HEK293 (cell line): ENCODE measurements at regions not wholly inside any gene's neighbourhood (a gene's known extent, or its start where the extent isn't known, plus 50 kb on each side); places are given as distances from the start of the nearest gene placed in this dataset.
A peak's percentile ranks its signal among the peaks of the same experiment; 100 is the strongest.

Source experiments
- AEBP2 ChIP-seq: fragments of 450-650 bp; formaldehyde crosslinking; IDR thresholded peaks from 2 replicates; pipeline ENCODE4 v1.5.1; 2016; ENCODE audit warnings: missing biosample characterization, missing genetic modification characterization, borderline replicate concordance
- CTCF ChIP-seq: fragments of 450-650 bp; formaldehyde crosslinking; IDR thresholded peaks from 2 replicates; pipeline ENCODE4 v1.5.1; 2016; ENCODE audit warnings: missing biosample characterization, missing genetic modification characterization
- GFI1B ChIP-seq: fragments of 450-650 bp; formaldehyde crosslinking; IDR thresholded peaks from 2 replicates; pipeline ENCODE4 v1.5.1; 2016; ENCODE audit warnings: missing biosample characterization, missing genetic modification characterization
- GLI2 ChIP-seq: fragments of 450-650 bp; formaldehyde crosslinking; IDR thresholded peaks from 2 replicates; pipeline ENCODE4; 2017; ENCODE audit warnings: missing biosample characterization, missing genetic modification characterization, low read depth, borderline replicate concordance
- KLF1 ChIP-seq: fragments of 450-650 bp; formaldehyde crosslinking; IDR thresholded peaks from 2 replicates; pipeline ENCODE4 v1.5.1; 2016; ENCODE audit warnings: missing biosample characterization, missing genetic modification characterization
- MEIS1 ChIP-seq: sonication (generic); formaldehyde crosslinking; IDR thresholded peaks from 2 replicates; pipeline ENCODE4 v1.8.1; 2022; ENCODE audit warnings: missing genetic modification reagents, mild to moderate bottlenecking, borderline replicate concordance
- PBX3 ChIP-seq: sonication (generic); formaldehyde crosslinking; IDR thresholded peaks from 2 replicates; pipeline ENCODE4 v1.8.1; 2022; ENCODE audit warnings: mild to moderate bottlenecking, moderate library complexity, missing genetic modification reagents
- PRDM1 ChIP-seq: fragments of 450-650 bp; formaldehyde crosslinking; IDR thresholded peaks from 2 replicates; pipeline ENCODE4; 2016; ENCODE audit warnings: missing biosample characterization, missing genetic modification characterization
- REPIN1 ChIP-seq: fragments of 450-650 bp; formaldehyde crosslinking; IDR thresholded peaks from 2 replicates; pipeline ENCODE4 v1.5.1; 2017; ENCODE audit warnings: missing biosample characterization, missing genetic modification characterization, low read depth
- TRIM28 ChIP-seq: IDR thresholded peaks from 2 replicates; pipeline ENCODE4 v1.6.1; 2011; ENCODE audit warnings: low read length, control low read depth, borderline replicate concordance
- ZBTB21 ChIP-seq: fragments of 450-650 bp; formaldehyde crosslinking; IDR thresholded peaks from 2 replicates; pipeline ENCODE4 v1.5.1; 2017; ENCODE audit warnings: missing biosample characterization, missing genetic modification characterization
- ZNF10 ChIP-seq: fragments of 450-650 bp; formaldehyde crosslinking; IDR thresholded peaks from 2 replicates; pipeline ENCODE4 v1.5.1; 2017; ENCODE audit warnings: missing biosample characterization, missing genetic modification characterization
- ZNF112 ChIP-seq: fragments of 450-650 bp; formaldehyde crosslinking; IDR thresholded peaks from 2 replicates; pipeline ENCODE4 v1.5.0; 2017; ENCODE audit warnings: missing biosample characterization, missing genetic modification characterization
- ZNF133 ChIP-seq: fragments of 450-650 bp; formaldehyde crosslinking; IDR thresholded peaks from 2 replicates; pipeline ENCODE4 v1.5.1; 2016; ENCODE audit warnings: missing biosample characterization, missing genetic modification characterization
- ZNF155 ChIP-seq: fragments of 450-650 bp; formaldehyde crosslinking; IDR thresholded peaks from 2 replicates; pipeline ENCODE4 v1.5.1; 2016; ENCODE audit warnings: missing biosample characterization, missing genetic modification characterization
- ZNF23 ChIP-seq: fragments of 450-650 bp; formaldehyde crosslinking; IDR thresholded peaks from 2 replicates; pipeline ENCODE4 v1.5.1; 2016; ENCODE audit warnings: missing biosample characterization, missing genetic modification characterization, borderline replicate concordance
- ZNF391 ChIP-seq: fragments of 450-650 bp; formaldehyde crosslinking; IDR thresholded peaks from 2 replicates; pipeline ENCODE4 v1.5.1; 2016; ENCODE audit warnings: low read depth, missing biosample characterization, missing genetic modification characterization, borderline replicate concordance
- ZNF416 ChIP-seq: fragments of 450-650 bp; formaldehyde crosslinking; IDR thresholded peaks from 2 replicates; pipeline ENCODE4 v1.5.1; 2016; ENCODE audit warnings: missing biosample characterization, missing genetic modification characterization
- ZNF501 ChIP-seq: fragments of 450-650 bp; formaldehyde crosslinking; IDR thresholded peaks from 2 replicates; pipeline ENCODE4 v1.5.1; 2016; ENCODE audit warnings: missing biosample characterization, missing genetic modification characterization
- ZNF600 ChIP-seq: fragments of 450-650 bp; formaldehyde crosslinking; IDR thresholded peaks from 2 replicates; pipeline ENCODE4 v1.5.1; 2016; ENCODE audit warnings: missing biosample characterization, missing genetic modification characterization
- ZNF660 ChIP-seq: fragments of 450-650 bp; IDR thresholded peaks from 2 replicates; pipeline ENCODE4 v1.5.1; 2018; ENCODE audit warnings: missing biosample characterization, mild to moderate bottlenecking, missing genetic modification characterization
- ZNF664 ChIP-seq: fragments of 450-650 bp; formaldehyde crosslinking; IDR thresholded peaks from 2 replicates; pipeline ENCODE4 v1.5.1; 2016; ENCODE audit warnings: missing biosample characterization, missing genetic modification characterization
- ZNF704 ChIP-seq: fragments of 450-650 bp; formaldehyde crosslinking; IDR thresholded peaks from 2 replicates; pipeline ENCODE4 v1.5.1; 2016; ENCODE audit warnings: missing biosample characterization, missing genetic modification characterization
- ZNF792 ChIP-seq: fragments of 450-650 bp; formaldehyde crosslinking; IDR thresholded peaks from 2 replicates; pipeline ENCODE4 v1.5.1; 2016; ENCODE audit warnings: missing biosample characterization, missing genetic modification characterization
- ZNF837 ChIP-seq: fragments of 450-650 bp; formaldehyde crosslinking; IDR thresholded peaks from 2 replicates; pipeline ENCODE4 v1.5.1; 2016; ENCODE audit warnings: missing biosample characterization, missing genetic modification characterization
- TF ChIP-seq, protein P1 (sequence below): fragments of 450-650 bp; formaldehyde crosslinking; IDR thresholded peaks from 2 replicates; pipeline ENCODE4 v1.5.1; 2016; ENCODE audit warnings: missing biosample characterization, missing genetic modification characterization
- TF ChIP-seq, protein P2 (sequence below): fragments of 450-650 bp; formaldehyde crosslinking; IDR thresholded peaks from 2 replicates; pipeline ENCODE4 v1.5.1; 2017; ENCODE audit warnings: missing biosample characterization, missing genetic modification characterization
- TF ChIP-seq, protein P3 (sequence below): fragments of 450-650 bp; formaldehyde crosslinking; IDR thresholded peaks from 2 replicates; pipeline ENCODE4; 2016; ENCODE audit warnings: missing biosample characterization, missing genetic modification characterization

- TF ChIP-seq ZNF660 (tag by site-specific recombination) (peak; percentile 74), ZNF133 (tag by site-specific recombination) (no peak), PBX3 (no peak), TRIM28 (no peak), ZNF600 (tag by site-specific recombination) (0 out of 2 replicates have a peak, but pooled peaks have one; percentile 22), ZNF501 (tag by site-specific recombination) (no peak), ZNF664 (tag by site-specific recombination) (peak; percentile 70; the same call in 1 of the 2 replicates), ZNF10 (tag by site-specific recombination) (no peak), ZNF23 (tag by site-specific recombination) (no peak), PRDM1 (no peak), KLF1 (tag by site-specific recombination) (no peak; the same call in 1 of the 2 replicates), GLI2 (tag by site-specific recombination) (no peak), MEIS1 (CRISPR knock-in tag) (no peak), ZNF112 (tag by site-specific recombination) (no peak), REPIN1 (tag by site-specific recombination) (no peak), ZBTB21 (tag by site-specific recombination) (no peak), ZNF416 (tag by site-specific recombination) (no peak), ZNF837 (tag by site-specific recombination) (no peak), AEBP2 (no peak), ZNF792 (tag by site-specific recombination) (no peak), ZNF391 (no peak), ZNF155 (tag by site-specific recombination) (no peak), ZNF704 (no peak), GFI1B (no peak), CTCF (tag by site-specific recombination) (no peak)
- TF ChIP-seq, protein P1, sequence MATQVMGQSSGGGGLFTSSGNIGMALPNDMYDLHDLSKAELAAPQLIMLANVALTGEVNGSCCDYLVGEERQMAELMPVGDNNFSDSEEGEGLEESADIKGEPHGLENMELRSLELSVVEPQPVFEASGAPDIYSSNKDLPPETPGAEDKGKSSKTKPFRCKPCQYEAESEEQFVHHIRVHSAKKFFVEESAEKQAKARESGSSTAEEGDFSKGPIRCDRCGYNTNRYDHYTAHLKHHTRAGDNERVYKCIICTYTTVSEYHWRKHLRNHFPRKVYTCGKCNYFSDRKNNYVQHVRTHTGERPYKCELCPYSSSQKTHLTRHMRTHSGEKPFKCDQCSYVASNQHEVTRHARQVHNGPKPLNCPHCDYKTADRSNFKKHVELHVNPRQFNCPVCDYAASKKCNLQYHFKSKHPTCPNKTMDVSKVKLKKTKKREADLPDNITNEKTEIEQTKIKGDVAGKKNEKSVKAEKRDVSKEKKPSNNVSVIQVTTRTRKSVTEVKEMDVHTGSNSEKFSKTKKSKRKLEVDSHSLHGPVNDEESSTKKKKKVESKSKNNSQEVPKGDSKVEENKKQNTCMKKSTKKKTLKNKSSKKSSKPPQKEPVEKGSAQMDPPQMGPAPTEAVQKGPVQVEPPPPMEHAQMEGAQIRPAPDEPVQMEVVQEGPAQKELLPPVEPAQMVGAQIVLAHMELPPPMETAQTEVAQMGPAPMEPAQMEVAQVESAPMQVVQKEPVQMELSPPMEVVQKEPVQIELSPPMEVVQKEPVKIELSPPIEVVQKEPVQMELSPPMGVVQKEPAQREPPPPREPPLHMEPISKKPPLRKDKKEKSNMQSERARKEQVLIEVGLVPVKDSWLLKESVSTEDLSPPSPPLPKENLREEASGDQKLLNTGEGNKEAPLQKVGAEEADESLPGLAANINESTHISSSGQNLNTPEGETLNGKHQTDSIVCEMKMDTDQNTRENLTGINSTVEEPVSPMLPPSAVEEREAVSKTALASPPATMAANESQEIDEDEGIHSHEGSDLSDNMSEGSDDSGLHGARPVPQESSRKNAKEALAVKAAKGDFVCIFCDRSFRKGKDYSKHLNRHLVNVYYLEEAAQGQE (tag by site-specific recombination) = no peak
- TF ChIP-seq, protein P2, sequence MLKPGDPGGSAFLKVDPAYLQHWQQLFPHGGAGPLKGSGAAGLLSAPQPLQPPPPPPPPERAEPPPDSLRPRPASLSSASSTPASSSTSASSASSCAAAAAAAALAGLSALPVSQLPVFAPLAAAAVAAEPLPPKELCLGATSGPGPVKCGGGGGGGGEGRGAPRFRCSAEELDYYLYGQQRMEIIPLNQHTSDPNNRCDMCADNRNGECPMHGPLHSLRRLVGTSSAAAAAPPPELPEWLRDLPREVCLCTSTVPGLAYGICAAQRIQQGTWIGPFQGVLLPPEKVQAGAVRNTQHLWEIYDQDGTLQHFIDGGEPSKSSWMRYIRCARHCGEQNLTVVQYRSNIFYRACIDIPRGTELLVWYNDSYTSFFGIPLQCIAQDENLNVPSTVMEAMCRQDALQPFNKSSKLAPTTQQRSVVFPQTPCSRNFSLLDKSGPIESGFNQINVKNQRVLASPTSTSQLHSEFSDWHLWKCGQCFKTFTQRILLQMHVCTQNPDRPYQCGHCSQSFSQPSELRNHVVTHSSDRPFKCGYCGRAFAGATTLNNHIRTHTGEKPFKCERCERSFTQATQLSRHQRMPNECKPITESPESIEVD = no peak
- TF ChIP-seq, protein P3, sequence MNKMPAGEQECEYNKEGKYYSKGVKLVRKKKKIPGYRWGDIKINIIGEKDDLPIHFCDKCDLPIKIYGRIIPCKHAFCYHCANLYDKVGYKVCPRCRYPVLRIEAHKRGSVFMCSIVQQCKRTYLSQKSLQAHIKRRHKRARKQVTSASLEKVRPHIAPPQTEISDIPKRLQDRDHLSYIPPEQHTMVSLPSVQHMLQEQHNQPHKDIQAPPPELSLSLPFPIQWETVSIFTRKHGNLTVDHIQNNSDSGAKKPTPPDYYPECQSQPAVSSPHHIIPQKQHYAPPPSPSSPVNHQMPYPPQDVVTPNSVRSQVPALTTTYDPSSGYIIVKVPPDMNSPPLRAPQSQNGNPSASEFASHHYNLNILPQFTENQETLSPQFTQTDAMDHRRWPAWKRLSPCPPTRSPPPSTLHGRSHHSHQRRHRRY (tag by site-specific recombination) = no peak
Measured at GRCh38 chr15:66842710-66843441, 140.8 kb downstream of the SMAD6 start (continued).
